HG02623 (cell line): ENCODE measurements at regions not wholly inside any gene's neighbourhood (a gene's known extent, or its start where the extent isn't known, plus 50 kb on each side); places are given as distances from the start of the nearest gene placed in this dataset.
A peak's percentile ranks its signal among the peaks of the same experiment; 100 is the strongest.
"Not testable (repeated sequence)": the region's sequence is repeated elsewhere in the genome, so short reads cannot be mapped to it uniquely, and the experiment has no call there.

ENCODE experiments used
- ATAC-seq: cut with Tn5 transposase; IDR thresholded peaks from one replicate; pipeline ENCODE4 v1.9.1; 2021; ENCODE audit warnings: moderate library complexity; ENCODE audit not compliant: unreplicated experiment

DNA sequence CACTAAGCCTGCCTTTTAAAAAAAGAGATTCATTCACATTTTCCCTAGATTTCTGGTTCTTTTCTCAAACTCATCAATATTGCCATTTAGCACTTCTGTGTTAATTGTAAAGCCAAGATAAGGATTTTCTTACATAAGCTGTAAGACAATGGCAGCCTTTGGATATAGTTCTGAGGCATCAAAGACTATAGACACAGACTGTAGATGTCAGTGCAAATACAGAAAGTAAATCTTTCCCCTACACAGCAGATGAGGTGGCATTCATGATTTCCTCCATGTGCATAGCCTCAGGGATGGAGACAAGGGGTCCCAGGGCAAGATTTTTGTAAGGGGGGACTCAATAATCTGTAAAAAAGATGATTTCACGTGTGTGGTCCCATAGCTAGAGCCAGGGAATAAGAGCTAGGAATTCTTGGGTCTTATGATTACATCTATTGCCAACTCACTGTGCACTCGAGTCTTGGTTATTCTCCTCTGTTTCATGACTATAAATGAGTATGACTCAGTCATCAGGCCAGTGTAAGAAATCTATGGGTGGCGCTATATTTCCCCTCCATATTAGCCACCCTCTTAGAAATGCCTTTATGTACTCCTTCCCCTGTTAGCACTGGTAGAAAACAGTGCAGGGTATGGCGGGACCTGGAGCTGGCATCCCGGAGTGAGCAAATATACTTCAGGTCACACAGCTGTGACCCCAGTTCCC is 207.5 kb downstream of the EXOC5 start:
- ATAC-seq, result no peak

DNA sequence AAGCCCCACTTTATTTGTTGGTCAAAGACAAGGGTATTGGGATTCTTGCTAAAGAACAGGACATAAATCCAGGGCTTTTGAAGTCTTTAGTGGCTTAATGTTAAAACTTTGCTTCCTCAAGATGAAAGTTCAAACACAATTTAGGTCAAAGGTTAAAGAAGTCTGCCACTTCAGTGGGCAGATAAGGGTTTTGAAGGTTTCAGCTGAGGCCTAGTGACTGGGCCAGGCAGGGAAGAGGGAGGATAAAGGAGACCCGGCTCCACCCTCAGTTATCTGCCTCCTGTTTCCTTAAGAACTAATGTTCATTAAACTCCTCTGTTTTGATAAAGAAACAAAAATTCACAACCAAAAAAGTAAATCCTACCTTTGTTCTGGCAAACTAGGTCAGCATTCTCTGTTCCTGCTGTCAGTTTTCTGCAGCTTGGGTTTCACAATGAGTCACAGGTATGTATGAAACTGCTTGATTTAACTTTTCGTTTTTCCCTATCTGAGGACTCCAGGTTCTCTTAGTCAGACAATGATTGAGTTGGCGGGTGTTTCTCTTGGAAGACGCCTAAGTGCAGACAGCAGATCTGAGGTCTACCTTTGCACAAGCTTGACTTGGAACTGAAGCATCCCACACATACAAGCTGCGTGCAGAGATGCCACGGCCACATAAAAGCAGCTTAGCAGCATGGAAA is 208.3 kb downstream of the EXOC5 start:
- peak; percentile 87 for ATAC-seq

DNA sequence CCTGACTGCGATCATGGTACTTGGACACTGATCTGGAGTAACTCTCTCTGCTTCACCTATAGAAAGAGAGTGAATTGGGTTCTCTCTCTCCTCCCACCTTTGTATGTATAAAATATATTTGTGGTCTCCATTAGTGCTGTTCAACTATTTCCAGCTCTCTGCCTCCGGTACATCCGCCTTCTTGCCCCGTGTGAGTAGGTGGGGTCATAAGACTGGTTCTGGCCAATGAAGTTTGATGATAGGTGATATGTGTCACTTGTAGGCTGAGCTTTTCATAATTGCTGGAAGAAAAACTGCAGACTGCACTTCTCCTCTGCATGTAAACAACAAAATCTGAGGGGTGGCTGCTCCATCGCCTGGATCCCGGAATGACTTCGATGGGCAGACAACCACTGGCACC is 210.4 kb downstream of the EXOC5 start:
- ATAC-seq, result no peak

DNA sequence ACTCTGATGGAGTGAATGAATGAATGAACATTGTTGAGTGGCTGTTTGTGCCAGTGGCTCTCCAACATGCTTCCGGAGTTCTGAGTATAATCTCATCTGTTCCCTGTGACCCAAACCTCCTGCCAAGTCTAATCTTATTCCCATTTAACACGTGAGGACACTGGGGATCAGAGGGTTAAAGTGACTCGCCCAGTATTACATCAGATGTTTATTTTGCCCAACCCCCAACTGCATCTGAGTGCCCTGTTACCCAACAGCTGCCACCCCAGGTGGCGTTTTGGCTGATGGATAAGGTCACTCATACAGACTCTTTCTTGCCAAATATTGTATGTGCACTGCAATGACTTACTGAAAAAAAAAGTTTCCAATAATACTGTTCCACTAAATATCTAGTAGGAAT is 210.9 kb downstream of the EXOC5 start:
- no peak for ATAC-seq

DNA sequence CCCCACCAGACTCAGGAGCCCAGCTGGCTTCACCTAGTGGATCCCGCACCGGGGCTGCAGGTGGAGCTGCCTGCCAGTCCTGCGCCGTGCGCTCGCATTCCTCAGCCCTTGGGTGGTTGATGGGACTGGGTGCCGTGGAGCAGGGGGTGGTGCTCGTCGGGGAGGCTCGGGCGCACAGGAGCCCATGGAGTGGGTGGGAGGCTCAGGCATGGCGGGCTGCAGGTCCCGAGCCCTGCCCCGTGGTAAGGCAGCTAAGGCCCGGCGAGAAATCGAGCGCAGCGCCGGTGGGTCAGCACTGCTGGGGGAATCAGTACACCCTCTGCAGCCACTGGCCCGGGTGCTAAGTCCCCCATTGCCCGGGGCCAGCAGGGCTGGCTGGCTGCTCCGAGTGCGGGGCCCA is 212.2 kb downstream of the EXOC5 start:
- not testable (repeated sequence) for ATAC-seq

DNA sequence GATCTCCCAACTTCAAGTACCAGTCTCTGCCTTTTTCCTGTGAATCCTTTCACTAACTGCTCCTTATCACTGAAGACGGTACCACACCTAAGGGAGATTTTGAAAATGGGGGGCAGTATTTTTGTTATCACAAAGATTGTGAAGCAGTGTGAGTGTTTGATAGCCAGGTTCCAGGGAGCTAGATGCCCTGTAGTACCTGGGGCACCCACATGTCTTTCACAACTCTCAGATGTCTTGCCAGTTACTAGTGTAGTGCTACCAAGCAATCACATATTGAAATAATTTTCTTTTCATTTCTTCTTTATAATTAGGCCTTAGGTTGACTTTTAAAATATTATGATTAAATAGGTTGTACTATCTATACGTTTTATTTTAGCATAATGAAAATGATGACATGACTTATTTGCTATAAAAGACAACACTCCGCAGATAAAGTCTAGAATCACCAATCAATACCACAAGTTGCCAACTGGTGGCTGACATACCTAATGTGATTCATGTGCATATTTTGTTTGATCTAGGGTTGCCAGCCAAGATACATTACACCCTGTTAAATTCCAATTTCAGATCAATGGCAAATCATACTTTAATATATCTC is 215.9 kb downstream of the EXOC5 start:
- no peak for ATAC-seq

DNA sequence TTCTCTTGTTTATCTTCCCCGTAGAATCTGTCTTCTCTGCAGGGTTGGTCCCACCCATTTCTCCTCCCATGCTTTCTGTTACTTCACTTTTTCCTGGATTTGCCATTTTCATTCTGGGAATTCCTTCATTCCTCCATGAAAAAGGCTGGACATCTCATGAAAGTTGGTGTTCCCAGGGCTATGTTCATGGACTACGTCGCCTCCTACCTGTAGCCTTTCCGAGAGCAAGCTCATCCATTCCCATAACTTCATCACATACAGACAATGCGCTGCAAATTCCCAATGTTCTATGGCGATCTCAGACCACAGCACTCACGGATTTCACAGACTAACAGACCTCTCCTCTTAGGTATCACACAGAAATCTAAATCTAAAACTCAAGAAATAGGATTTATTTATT is 217.1 kb downstream of the EXOC5 start:
- ATAC-seq, result no peak

DNA sequence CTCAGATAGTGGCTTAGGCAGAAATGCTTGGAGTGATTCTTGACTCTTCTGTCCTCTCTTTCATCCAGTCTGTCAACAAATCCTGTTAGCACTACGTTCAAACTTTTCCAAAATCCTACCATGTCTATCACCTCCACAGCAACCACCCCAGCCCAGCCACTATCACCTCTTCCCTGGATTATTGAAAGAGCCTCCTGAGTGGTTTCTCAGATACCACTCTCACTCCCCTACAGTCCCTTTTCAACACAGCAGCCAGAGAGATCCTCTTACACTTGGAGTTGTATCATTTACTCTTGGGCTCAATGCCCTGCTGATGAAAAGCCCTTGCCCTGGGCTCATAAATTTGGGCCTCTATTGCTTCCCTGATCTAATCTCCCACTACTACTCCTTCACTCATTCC is 218.9 kb downstream of the EXOC5 start:
- ATAC-seq, result no peak

DNA sequence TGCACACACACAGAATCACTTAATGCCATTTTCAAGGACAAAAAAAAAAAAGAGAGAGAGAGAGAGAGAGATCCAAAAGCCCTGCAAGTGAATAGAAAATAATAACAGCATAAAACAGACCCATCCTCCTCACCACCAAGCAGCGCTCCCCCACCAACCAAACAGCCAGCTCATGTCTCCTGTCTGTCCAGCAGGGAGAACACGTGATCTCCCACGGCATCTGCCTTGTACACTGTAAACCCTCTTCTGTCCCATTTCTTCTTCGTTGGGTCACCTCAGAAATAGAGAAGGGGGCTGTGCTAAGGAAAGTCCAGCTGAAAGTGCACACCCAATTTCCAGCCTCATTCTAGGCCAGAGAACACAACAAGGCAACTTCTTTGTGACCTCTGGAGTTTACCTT is 222.5 kb downstream of the EXOC5 start:
- no peak for ATAC-seq

DNA sequence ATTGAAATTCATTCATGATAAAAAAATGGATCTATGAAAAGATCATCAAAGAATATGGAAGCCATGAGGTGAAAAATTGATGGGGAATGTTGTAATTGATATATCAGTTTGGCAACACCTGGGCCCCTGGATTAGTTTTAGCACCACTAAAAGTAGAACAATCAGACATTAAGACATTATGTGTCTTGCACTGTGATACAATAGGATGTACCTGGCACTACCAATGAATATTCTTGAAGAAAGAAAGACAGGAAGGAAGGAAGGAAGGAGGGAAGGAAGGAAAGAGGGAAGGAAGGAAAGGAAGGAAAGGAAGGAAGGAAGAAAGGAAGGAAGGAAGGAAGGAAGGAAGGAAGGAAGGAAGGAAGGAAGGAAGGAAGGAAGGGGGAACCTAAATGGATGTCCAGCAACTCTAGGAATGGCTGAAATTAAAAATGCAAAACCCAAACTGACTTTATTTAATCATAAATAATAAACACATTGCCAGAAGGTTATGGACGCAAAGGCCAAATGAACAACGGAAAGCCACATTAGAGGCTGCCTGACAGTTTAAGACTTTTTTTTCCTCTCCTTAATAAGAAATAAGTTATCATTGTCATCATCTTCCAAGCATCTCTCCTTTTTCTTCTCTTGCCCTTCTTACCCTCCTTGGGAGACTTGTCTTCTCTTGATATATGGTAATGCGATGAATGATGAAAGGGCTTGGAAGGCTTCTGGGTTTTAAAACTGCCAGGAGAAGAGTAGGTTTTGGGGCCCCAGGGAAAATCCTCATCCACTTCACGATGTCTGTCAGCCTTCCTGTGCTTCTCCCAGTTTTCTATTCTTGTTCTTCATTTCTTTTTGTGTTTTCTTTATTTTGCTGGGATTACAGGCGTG is 224.4 kb downstream of the EXOC5 start:
- not testable (repeated sequence) for ATAC-seq

DNA sequence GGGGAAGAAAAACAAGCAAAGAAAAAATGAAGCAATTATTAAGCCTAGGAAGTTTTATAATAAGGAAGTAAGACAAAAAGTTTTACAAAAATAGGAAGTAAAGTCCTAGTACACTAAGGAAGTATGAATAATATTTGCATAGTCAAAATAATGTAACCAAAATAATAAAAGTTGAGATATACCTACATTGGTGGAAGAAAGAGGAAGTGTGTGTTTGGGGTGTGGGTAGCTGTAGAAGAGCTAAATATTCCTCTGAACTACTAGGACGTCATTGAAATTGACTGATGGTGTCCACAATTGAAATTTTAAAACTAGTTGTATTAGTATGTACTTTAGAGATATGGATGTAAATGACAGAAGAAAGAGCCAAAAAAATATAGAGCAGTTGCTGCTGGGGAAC is 228.4 kb upstream of the OTX2 start:
- peak; percentile 66 for ATAC-seq

DNA sequence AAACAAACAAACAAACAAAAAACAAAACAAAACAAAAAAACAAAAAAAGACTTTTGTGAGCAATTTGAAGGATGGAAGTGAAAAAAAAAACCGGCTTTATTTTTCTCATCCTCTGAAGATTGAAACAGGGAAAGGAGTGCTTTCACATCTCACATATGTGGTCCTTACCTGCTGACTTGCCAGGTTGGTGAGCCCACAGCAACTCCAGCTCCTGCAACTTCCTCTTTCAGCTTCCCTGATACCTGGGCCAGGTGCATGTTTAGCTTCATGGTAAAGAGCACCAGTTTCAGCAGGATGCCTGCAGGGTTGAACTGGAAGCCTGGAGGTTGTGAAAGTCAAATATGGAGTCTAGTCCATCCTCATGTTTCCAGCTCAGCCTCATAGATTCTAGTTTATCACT is 221.2 kb upstream of the OTX2 start:
- no peak for ATAC-seq

DNA sequence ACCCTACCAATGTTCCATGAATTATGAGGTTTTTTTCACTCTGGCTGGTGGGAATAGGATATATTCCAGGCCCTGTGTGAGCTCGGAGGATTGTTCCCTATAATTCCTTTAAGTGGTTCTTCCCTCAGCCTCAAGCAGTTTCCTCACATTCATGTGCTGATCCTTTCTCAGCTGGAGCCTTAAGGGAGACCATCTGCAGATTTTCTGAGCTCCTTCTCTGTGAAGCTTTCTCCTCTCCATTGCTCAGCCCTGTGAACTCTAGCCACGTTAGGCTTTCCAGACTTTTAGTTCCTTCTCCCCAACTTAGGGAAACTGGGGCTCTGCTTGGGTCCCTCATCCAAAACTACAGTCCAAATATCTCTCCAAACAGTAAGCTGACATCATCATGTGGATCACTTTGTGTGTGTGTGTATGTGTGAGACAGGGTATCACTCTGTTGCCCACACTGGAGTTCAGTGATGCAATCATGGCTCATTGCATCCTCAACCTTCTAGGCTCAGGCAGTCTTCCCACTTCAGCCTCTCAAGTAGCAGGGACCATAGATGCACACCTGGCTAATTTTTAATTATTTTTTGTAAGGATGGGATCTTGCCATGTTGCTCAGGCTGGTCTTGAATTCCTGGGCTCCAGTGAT is 219.5 kb upstream of the OTX2 start:
- ATAC-seq, result no peak

DNA sequence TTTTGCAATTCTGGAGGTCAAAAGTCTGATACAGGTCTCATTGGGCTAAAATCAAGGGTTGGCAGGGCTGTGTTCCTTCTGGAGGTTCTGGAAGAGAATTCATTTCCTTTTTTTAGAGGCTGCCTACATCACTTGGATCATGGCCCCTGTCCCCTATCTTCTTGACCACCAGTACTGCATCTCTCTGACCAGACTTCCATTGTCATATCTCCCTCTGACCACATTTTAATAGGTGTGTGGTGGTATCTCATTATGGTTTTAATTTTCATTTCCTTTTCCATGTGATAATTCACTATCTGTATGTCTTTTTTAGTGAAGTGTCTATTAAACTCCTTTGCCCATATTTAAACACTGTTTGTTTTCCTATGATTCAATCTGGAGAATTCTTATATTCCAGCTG is 215.2 kb upstream of the OTX2 start:
- ATAC-seq, result no peak

DNA sequence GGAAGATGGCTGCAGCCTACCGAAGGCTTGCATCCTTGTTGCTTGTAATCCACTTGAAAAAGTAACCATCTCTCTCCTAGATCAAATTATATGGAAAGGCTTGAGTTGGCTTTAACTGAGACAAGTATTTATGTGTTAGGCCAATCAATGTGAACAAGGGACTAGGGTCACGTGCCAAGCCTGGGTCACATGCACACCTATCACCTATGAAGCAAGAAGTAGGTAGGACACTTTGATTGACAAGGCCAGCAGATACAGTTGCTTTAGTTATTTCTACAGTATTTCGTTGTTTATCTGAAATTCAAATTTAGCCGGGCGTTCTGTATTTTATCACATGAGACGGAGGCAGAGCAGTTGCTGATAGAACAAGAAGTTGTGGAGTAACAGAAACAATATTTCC is 212.3 kb upstream of the OTX2 start:
- ATAC-seq, result no peak

DNA sequence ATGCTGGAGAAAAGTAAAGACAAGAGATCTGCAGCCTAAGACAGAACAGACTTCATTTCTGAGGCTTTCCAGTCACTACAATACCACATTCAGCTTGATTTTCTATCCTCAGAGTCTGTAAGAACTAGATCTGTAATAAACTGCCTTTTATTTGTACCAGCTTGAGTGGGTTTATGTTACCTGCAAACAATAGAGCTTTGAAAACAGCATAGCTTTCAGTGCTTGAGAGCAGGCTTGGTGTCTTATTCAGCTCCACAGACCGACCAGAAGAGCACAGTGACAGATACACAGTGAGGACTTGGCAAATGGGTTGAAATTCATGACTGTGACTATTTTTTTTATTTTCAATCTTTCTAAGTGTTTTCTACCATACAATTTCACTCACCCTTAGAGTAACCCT is 207.8 kb upstream of the OTX2 start:
- no peak for ATAC-seq

DNA sequence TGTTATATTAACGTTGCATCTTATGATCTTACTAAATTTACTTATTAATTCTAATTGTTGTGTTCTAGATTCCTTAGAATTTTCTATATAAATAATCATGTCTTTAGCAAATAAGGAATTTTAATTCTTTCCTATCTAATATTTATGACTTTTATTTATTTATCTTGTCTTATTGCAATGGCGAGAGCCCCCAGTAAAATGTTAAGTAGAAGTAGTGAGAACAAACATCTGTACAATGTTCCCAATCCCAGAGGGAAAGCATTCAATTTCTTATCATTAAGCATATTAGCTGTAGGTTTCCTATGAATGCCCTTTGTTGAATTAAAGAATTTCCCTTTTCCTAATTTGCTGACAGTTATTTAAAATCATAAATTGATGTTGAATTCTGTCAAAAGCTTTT is 203.7 kb upstream of the OTX2 start:
- no peak for ATAC-seq

DNA sequence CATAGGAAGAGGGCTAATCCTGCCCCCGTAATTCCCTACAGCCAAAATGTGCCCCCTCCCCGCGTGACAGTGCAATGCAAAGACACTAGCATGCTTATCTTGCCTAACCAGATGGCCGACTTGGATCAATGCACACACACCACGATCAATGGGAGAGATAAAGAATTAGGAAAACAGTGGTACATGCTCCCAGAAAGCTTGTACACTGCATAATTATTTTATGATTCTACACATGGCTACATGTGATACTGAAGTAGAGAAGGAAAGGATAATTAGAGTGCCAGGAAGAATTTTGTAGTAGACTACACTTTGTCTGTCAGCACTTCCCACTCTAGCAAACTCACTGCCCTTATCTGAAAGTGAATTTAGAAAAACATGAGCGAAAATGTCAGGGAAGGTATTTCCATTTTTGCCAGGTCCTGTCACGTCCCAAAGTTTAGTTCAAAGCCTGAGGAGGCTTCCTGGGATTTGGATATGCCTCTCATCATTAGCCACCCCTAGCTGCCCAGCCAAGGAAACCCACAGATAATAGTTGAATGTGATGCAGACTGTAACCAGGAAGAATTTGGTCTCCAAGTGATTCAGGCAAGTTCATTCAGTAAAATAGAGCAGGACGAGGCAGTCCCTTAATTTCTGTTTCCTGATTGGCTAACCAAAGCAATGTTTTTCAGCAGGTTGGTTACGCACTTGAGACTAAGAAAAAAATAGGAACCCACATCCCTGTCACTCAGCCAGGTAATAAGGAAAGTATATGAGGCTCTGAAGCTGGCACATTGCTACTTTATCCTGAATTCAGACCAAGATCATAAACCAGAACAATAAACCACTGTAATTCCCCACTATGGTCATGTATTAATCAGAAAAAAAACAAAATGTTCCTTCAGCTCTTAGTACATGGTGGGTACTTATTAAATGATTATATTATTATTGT is 199.6 kb upstream of the OTX2 start:
- ATAC-seq, result no peak

DNA sequence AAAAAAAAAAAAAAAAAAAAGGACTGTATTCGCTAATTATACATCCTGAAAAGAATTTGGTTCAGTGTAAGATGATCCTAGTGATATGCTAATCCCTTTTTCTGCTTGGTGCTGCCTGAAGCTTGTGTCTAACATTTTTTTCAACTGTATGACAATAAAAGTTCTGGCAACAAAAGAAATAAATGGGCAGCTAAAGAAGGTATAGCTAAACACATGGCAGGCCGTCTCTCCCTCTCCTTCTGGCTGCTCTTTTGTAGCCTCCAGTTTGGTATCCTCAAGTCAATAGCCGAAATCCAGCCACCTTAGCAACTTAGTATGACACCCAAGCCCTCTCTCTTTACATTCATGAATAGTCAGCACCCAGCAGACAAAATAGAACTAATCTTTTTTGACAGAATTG is 198.3 kb upstream of the OTX2 start:
- ATAC-seq, result no peak

DNA sequence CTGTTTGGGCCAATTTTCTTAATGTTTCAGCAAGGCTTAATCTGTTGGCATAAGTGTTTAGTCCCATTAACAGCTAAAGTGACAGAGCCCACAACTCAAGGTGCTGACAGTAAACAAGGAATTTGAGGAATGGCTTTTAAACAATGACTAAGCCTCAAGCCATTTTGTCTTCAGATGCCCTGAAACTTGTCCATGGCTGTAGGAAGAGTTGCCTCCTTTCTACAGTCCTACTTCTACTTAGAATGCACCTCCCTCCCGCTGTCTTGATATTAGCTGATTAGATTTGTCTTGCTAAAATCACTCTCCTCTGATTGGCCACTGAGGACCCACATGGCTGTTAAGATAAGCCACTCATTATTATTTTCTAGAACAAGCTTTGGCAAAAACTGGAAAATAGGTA is 188.4 kb upstream of the OTX2 start:
- no peak for ATAC-seq
